ENCODE measurements at regions not wholly inside any gene's neighbourhood (a gene's known extent, or its start where the extent isn't known, plus 50 kb on each side); places are given as distances from the start of the nearest gene placed in this dataset.

- ChIA-PET CTCF (no interaction called here), POLR2A (no interaction called here)
- TF ChIP-seq E2F4 (CRISPR knock-in tag; IDR thresholded peaks at IDR 0.05; ENCODE audit: borderline replicate concordance, low read depth) (no peak), ATF3 (CRISPR knock-in tag; conservative IDR thresholded peaks at IDR 0.05) (no peak)
- Mint-ChIP-seq H3K27ac (no peak overlapping the region), H3K4me1 (no peaks in the 10 kb centered on the region), H3K27me3 (ENCODE audit: low read depth) (peaks cover 2% of the 10 kb centered on the region; the same call in 1 of the 2 replicates), H3K36me3 (peaks cover 43% of the 10 kb centered on the region), H3K4me3 (no peak overlapping the region), H3K9me3 (peaks cover 51% of the 10 kb centered on the region)
- no peak for DNase-seq (ENCODE audit: low spot score)
- ATAC-seq, result no peak
Measured at GRCh38 chr11:37929100-37929653, 1331.1 kb upstream of the RAG2 start.

GRCh38 chr11:37926772-37927171, 1328.7 kb upstream of the RAG2 start:
- ChIA-PET CTCF (no interaction called here), POLR2A (no interaction called here)
- no peak for TF ChIP-seq GABPB1 (CRISPR knock-in tag; IDR thresholded peaks at IDR 0.05)
- Mint-ChIP-seq H3K4me1 (no peaks in the 10 kb centered on the region), H3K27me3 (ENCODE audit: low read depth) (peaks cover 6% of the 10 kb centered on the region; the same call in 1 of the 2 replicates), H3K27ac (no peak overlapping the region), H3K9me3 (peaks cover 53% of the 10 kb centered on the region), H3K36me3 (peaks cover 42% of the 10 kb centered on the region), H3K4me3 (no peak overlapping the region)
- DNase-seq (ENCODE audit: low spot score), result no peak
- ATAC-seq, result no peak

- Mint-ChIP-seq H3K4me3 (no peak overlapping the region), H3K27ac (no peak overlapping the region), H3K9me3 (peaks cover 70% of the 10 kb centered on the region), H3K36me3 (peaks cover 44% of the 10 kb centered on the region), H3K27me3 (ENCODE audit: low read depth) (peaks cover 4% of the 10 kb centered on the region), H3K4me1 (no peaks in the 10 kb centered on the region)
- no peak for DNase-seq (ENCODE audit: low spot score)
- POLR2A ChIA-PET, result no interaction called here
- CTCF ChIA-PET, result no interaction called here
- no peak for TF ChIP-seq ZNF281 (CRISPR knock-in tag; IDR thresholded peaks at IDR 0.05)
- TF ChIP-seq FOXK1 (CRISPR knock-in tag; IDR thresholded peaks at IDR 0.05), result no peak
- ATAC-seq, result no peak
Measured at GRCh38 chr11:37916331-37916730, 1318.3 kb upstream of the RAG2 start.

GRCh38 chr11:37914859-37915258, 1316.8 kb upstream of the RAG2 start:
- Mint-ChIP-seq H3K36me3 (peaks cover 45% of the 10 kb centered on the region), H3K27ac (no peak overlapping the region), H3K4me1 (no peaks in the 10 kb centered on the region), H3K9me3 (peaks cover 74% of the 10 kb centered on the region), H3K27me3 (ENCODE audit: low read depth) (no peaks in the 10 kb centered on the region; the same call in 1 of the 2 replicates), H3K4me3 (no peak overlapping the region)
- no peak for DNase-seq (ENCODE audit: low spot score)
- POLR2A ChIA-PET, result no interaction called here
- CTCF ChIA-PET, result no interaction called here
- ATAC-seq, result no peak
- TF ChIP-seq TEAD4 (CRISPR knock-in tag; IDR thresholded peaks at IDR 0.05) (no peak), SOX15 (CRISPR knock-in tag; IDR thresholded peaks at IDR 0.05) (no peak), ZNF532 (CRISPR knock-in tag; IDR thresholded peaks at IDR 0.05; ENCODE audit: borderline replicate concordance) (no peak), NR3C1 (CRISPR knock-in tag; conservative IDR thresholded peaks at IDR 0.05; ENCODE audit: low read depth) (no peak), ZNF396 (CRISPR knock-in tag; IDR thresholded peaks at IDR 0.05; ENCODE audit: borderline replicate concordance) (no peak), NFE2L1 (CRISPR knock-in tag; IDR thresholded peaks at IDR 0.05) (no peak), ELF4 (CRISPR knock-in tag; IDR thresholded peaks at IDR 0.05; ENCODE audit: low read depth) (no peak), NR2C2 (CRISPR knock-in tag; IDR thresholded peaks at IDR 0.05) (no peak)

Measured in WTC11 (cell line).